MCF 10A (cell line): ENCODE measurements at regions not wholly inside any gene's neighbourhood (a gene's known extent, or its start where the extent isn't known, plus 50 kb on each side); places are given as distances from the start of the nearest gene placed in this dataset.

Experiments used
- BruUV-seq: library from RNA; stranded (reverse); fragments of 400-500 nt; replicated peaks from 2 replicates; lab custom pipeline; 2021; lab: Mats Ljungman, UMichigan
- CTCF ChIA-PET: fragments of 300-600 bp; sonication (Branson Sonifier 250); formaldehyde crosslinking; extraction: SDS; loops from one replicate; lab custom pipeline; 2021; ENCODE audit warnings: antibody characterized with exemption, inconsistent platforms; lab: Yijun Ruan, JAX
- POLR2A ChIA-PET: fragments of 300-600, 350-650 bp; sonication (Branson Sonifier 250); formaldehyde crosslinking; extraction: SDS; loops from one replicate; lab custom pipeline; 2020; ENCODE audit warnings: antibody characterized with exemption, inconsistent platforms; lab: Yijun Ruan, JAX
- DNase-seq: peaks from one replicate; pipeline ENCODE4 v3.0.0-alpha.2; 2018; ENCODE audit not compliant: unreplicated experiment
- H3K27ac Mint-ChIP-seq: one replicate; pipeline ENCODE4 v1.8.0; 2022; ENCODE audit warnings: mild to moderate bottlenecking, low read depth, mixed read lengths; ENCODE audit not compliant: unreplicated experiment
- H3K27me3 Mint-ChIP-seq: one replicate; pipeline ENCODE4 v1.8.0; 2022; ENCODE audit warnings: mixed read lengths; ENCODE audit not compliant: insufficient read depth, unreplicated experiment
- H3K36me3 Mint-ChIP-seq: one replicate; pipeline ENCODE4 v1.8.0; 2022; ENCODE audit warnings: mild to moderate bottlenecking, moderate library complexity, mixed read lengths; ENCODE audit not compliant: insufficient read depth, unreplicated experiment
- H3K4me1 Mint-ChIP-seq: one replicate; pipeline ENCODE4 v1.8.0; 2022; ENCODE audit warnings: mixed read lengths; ENCODE audit not compliant: insufficient read depth, unreplicated experiment
- H3K4me3 Mint-ChIP-seq: one replicate; pipeline ENCODE4 v1.8.0; 2022; ENCODE audit warnings: mild to moderate bottlenecking, moderate library complexity, mixed read lengths; ENCODE audit not compliant: unreplicated experiment
- H3K9me3 Mint-ChIP-seq: one replicate; pipeline ENCODE4 v1.8.0; 2022; ENCODE audit warnings: mixed read lengths; ENCODE audit not compliant: unreplicated experiment
- intact Hi-C: fragments of 100-400 bp; cut with micrococcal nuclease; formaldehyde crosslinking; loops from 2 replicates; pipeline ENCODE4 v1.14.1; 2022
- TF ChIP-seq, protein P1 (sequence below): fragments of 200-600 bp; IDR thresholded peaks from one replicate; pipeline ENCODE4 v1.8.0; 2022; ENCODE audit warnings: antibody characterized with exemption, mild to moderate bottlenecking; ENCODE audit not compliant: unreplicated experiment

DNA sequence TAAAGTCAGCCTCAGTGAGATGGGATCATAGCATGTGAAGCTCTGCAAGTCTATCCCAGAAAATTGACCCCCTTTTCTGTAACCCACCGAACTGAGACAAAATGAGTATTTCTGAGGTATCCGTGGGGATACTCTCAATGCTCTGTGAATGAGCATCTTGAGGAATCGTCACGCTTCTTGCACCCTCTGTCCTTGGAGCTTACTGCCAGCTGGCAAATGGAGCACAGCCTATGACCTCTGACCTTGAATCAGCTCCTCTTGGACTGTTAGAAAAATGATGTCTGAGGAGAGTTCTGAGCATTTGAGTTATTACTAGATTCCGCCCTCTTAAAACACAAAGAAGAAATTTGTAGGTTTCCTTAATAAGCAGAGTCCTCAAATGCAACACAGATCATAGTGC lies 342.1 kb downstream of the ZFHX3 start:
- DNase-seq: no peak
- Mint-ChIP-seq H3K36me3 (no peaks in the 10 kb centered on the region), H3K4me3 (no peak overlapping the region), H3K27me3 (no peaks in the 10 kb centered on the region), H3K4me1 (no peaks in the 10 kb centered on the region), H3K27ac (no peak overlapping the region), H3K9me3 (no peaks in the 10 kb centered on the region)
- BruUV-seq: no TSS peak
- intact Hi-C loops: no loop called here
- ChIA-PET CTCF (no interaction called here), POLR2A (no interaction called here)
- TF ChIP-seq, protein P1, sequence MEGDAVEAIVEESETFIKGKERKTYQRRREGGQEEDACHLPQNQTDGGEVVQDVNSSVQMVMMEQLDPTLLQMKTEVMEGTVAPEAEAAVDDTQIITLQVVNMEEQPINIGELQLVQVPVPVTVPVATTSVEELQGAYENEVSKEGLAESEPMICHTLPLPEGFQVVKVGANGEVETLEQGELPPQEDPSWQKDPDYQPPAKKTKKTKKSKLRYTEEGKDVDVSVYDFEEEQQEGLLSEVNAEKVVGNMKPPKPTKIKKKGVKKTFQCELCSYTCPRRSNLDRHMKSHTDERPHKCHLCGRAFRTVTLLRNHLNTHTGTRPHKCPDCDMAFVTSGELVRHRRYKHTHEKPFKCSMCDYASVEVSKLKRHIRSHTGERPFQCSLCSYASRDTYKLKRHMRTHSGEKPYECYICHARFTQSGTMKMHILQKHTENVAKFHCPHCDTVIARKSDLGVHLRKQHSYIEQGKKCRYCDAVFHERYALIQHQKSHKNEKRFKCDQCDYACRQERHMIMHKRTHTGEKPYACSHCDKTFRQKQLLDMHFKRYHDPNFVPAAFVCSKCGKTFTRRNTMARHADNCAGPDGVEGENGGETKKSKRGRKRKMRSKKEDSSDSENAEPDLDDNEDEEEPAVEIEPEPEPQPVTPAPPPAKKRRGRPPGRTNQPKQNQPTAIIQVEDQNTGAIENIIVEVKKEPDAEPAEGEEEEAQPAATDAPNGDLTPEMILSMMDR: no peak

DNA sequence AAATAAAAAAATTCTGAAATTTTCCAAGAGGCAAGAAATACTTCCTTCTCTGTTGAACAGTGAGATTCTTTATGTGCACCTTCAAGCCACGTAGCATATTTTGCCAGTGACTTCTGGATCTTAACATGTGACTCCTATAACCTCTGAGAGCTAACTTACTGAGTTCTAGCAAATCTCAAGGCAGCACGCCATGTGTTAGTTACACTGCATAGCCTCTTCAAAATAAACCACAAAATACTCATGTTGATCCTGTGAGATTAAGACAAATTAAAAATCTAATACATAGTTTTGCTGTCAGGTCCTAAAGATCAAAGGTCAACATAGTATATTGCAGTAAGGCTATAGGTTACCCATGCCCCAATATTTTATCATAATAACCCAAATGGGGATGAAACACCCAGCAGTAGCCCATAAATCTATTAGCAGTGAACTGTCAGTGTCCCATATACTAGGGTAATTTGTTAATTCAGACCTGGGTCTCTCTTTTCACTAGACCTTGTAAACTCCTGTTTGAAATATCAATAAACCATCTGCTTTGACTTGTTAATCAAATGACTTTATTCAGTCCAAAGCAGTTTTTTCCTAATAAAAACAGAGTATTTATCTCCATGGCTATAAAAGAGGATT lies 343.1 kb downstream of the ZFHX3 start:
- no peaks in the 10 kb centered on the region for H3K9me3 Mint-ChIP-seq
- BruUV-seq: no TSS peak
- no peak overlapping the region for H3K4me3 Mint-ChIP-seq
- H3K4me1 Mint-ChIP-seq: no peaks in the 10 kb centered on the region
- intact Hi-C loops: no loop called here
- TF ChIP-seq, protein P1: no peak
- no peak for DNase-seq
- H3K36me3 Mint-ChIP-seq: no peaks in the 10 kb centered on the region
- ChIA-PET CTCF (interaction anchor here (0.7 kb wide), 1 partner anchor 16 kb away, joined by 4 read pairs; no protein-coding TSS in a partner anchor), POLR2A (no interaction called here)
- no peak overlapping the region for H3K27ac Mint-ChIP-seq
- H3K27me3 Mint-ChIP-seq: no peaks in the 10 kb centered on the region

DNA sequence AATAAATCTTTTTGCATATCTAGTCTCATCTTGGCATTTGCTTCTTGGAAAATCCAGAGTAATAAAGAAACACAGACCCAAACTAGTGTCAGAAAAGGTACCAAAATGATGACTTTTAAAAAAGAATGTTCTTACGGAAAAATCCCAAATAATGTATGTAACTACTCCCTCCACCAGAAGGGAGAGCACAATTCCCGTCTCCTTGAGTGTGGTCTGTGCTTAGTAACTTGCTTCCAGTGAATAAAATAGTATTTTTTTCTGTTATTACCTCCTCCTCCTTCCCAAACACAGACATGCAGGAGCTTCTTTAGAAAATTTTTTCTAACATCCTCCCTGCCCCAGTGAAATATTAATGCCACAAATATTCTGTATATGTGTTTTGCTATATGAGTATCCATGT lies 358.1 kb downstream of the ZFHX3 start:
- DNase-seq: no peak
- H3K4me3 Mint-ChIP-seq: no peak overlapping the region
- TF ChIP-seq, protein P1: no peak
- H3K36me3 Mint-ChIP-seq: no peaks in the 10 kb centered on the region
- no peaks in the 10 kb centered on the region for H3K4me1 Mint-ChIP-seq
- H3K27me3 Mint-ChIP-seq: no peaks in the 10 kb centered on the region
- no TSS peak for BruUV-seq
- no peak overlapping the region for H3K27ac Mint-ChIP-seq
- CTCF ChIA-PET: no interaction called here
- intact Hi-C loops: no loop called here
- POLR2A ChIA-PET: no interaction called here
- no peaks in the 10 kb centered on the region for H3K9me3 Mint-ChIP-seq

- CTCF ChIA-PET: interaction anchor here (0.6 kb wide), 1 partner anchor 16 kb away, joined by 3 read pairs; no protein-coding TSS in a partner anchor
These were observed 367.2 kb downstream of the ZFHX3 start for GRCh38 chr16:72680732-72681131.

More at GRCh38 chr16:72680732-72681131, 367.2 kb downstream of the ZFHX3 start:
- Mint-ChIP-seq H3K4me1 (no peaks in the 10 kb centered on the region), H3K9me3 (no peaks in the 10 kb centered on the region), H3K27me3 (no peaks in the 10 kb centered on the region), H3K36me3 (no peaks in the 10 kb centered on the region), H3K27ac (no peak overlapping the region), H3K4me3 (no peak overlapping the region)
- BruUV-seq: no TSS peak
- TF ChIP-seq, protein P1: no peak
- no peak for DNase-seq
- intact Hi-C loops: no loop called here
- POLR2A ChIA-PET: no interaction called here
